CD8-positive, alpha-beta memory T cell (primary cell): ENCODE measurements at regions not wholly inside any gene's neighbourhood (a gene's known extent, or its start where the extent isn't known, plus 50 kb on each side); places are given as distances from the start of the nearest gene placed in this dataset.

ENCODE experiments used
- CTCF ChIA-PET: fragments of 350-600 bp; sonication (Branson Sonifier 250); formaldehyde crosslinking; loops from one replicate; lab custom pipeline; 2021; ENCODE audit warnings: antibody characterized with exemption; lab: Charles Lee
- POLR2A ChIA-PET: fragments of 350-600 bp; sonication (Branson Sonifier 250); formaldehyde crosslinking; loops from one replicate; lab custom pipeline; 2021; ENCODE audit warnings: antibody characterized with exemption; lab: Charles Lee
- DNase-seq, 5 donors: peaks; one replicate each; pipeline versions ENCODE4 v3.0.0 to v3.0.0-alpha.2; 2020 to 2022; ENCODE audit warnings: mixed read lengths in 1 of 5
- H3K27ac ChIP-seq: one replicate; pipeline ENCODE4 v1.7.0; 2013; ENCODE audit warnings: low read depth, mild to moderate bottlenecking, low read length, moderate library complexity
- H3K27me3 ChIP-seq: 2 replicates; pipeline ENCODE4 v1.7.0; 2013; ENCODE audit warnings: low read length, mild to moderate bottlenecking; ENCODE audit not compliant: insufficient read depth, poor library complexity, severe bottlenecking
- H3K36me3 ChIP-seq: 2 replicates; pipeline ENCODE4 v1.7.0; 2013; ENCODE audit warnings: mild to moderate bottlenecking, low read length, moderate library complexity; ENCODE audit not compliant: insufficient read depth
- H3K4me1 ChIP-seq: 2 replicates; pipeline ENCODE4 v1.7.0; 2013; ENCODE audit warnings: mild to moderate bottlenecking, low read length, moderate library complexity; ENCODE audit not compliant: insufficient read depth
- H3K4me3 ChIP-seq: 2 replicates; pipeline ENCODE4 v1.7.0; 2013; ENCODE audit warnings: mild to moderate bottlenecking, low read length
- H3K9me3 ChIP-seq: 2 replicates; pipeline ENCODE4 v1.7.0; 2013; ENCODE audit warnings: mild to moderate bottlenecking, low read length
- H3K27ac Mint-ChIP-seq, 8 donors: one replicate each; pipeline ENCODE4 v1.8.0; 2020 to 2021; ENCODE audit warnings: mixed read lengths in 8 of 8, mild to moderate bottlenecking in 6 of 8, inconsistent platforms in 3 of 8, moderate library complexity in 3 of 8
- H3K27me3 Mint-ChIP-seq, 2 donors: one replicate each; pipeline ENCODE4 v1.8.0; 2020 to 2021; ENCODE audit warnings: mixed read lengths in 2 of 2, mild to moderate bottlenecking in 1 of 2, moderate library complexity in 1 of 2
- H3K36me3 Mint-ChIP-seq, 3 donors: one replicate each; pipeline ENCODE4 v1.8.0; 2020 to 2021; ENCODE audit warnings: mixed read lengths in 3 of 3, inconsistent platforms in 1 of 3, mild to moderate bottlenecking in 1 of 3
- H3K4me1 Mint-ChIP-seq, 3 donors: one replicate each; pipeline ENCODE4 v1.8.0; 2020 to 2021; ENCODE audit warnings: mixed read lengths in 3 of 3, inconsistent platforms in 1 of 3, mild to moderate bottlenecking in 1 of 3
- H3K4me3 Mint-ChIP-seq, 7 donors: one replicate each; pipeline ENCODE4 v1.8.0; 2020 to 2021; ENCODE audit warnings: mixed read lengths in 7 of 7, mild to moderate bottlenecking in 6 of 7, moderate library complexity in 4 of 7, inconsistent platforms in 2 of 7
- H3K9me3 Mint-ChIP-seq, 5 donors: one replicate each; pipeline ENCODE4 v1.8.0; 2020 to 2022; ENCODE audit warnings: mixed read lengths in 5 of 5, mild to moderate bottlenecking in 3 of 5, moderate library complexity in 2 of 5, inconsistent platforms in 1 of 5

GRCh38 chr5:125826214-125826613 is 597.0 kb upstream of the GRAMD2B start:
- Histone ChIP-seq H3K9me3 (no peaks in the 10 kb centered on the region), H3K36me3 (no peaks in the 10 kb centered on the region), H3K4me3 (no peak overlapping the region), H3K4me1 (no peaks in the 10 kb centered on the region), H3K27me3 (no peaks in the 10 kb centered on the region), H3K27ac (no peak overlapping the region)
- Mint-ChIP-seq H3K9me3 (peaks cover 0 to 18% (median 15%) of the 10 kb centered on the region in 5 donors), H3K4me1 (no peaks in the 10 kb centered on the region), H3K36me3 (no peaks in the 10 kb centered on the region), H3K27me3 (no peaks in the 10 kb centered on the region), H3K27ac (no peak overlapping the region), H3K4me3 (no peak overlapping the region)
- no peak for DNase-seq
- ChIA-PET CTCF (no interaction called here), POLR2A (no interaction called here)

GRCh38 chr5:125829349-125829748 is 593.9 kb upstream of the GRAMD2B start:
- CTCF ChIA-PET, result no interaction called here
- Mint-ChIP-seq H3K36me3 (no peaks in the 10 kb centered on the region), H3K4me1 (no peaks in the 10 kb centered on the region), H3K9me3 (peaks cover 2 to 15% (median 13%) of the 10 kb centered on the region in 5 donors), H3K27ac (no peak overlapping the region), H3K4me3 (no peak overlapping the region), H3K27me3 (no peaks in the 10 kb centered on the region)
- no peaks in the 10 kb centered on the region for H3K36me3 ChIP-seq
- no peak for DNase-seq
- POLR2A ChIA-PET, result no interaction called here
- H3K9me3 ChIP-seq, result no peaks in the 10 kb centered on the region
- no peaks in the 10 kb centered on the region for H3K27me3 ChIP-seq
- H3K4me3 ChIP-seq, result no peak overlapping the region
- no peaks in the 10 kb centered on the region for H3K4me1 ChIP-seq
- H3K27ac ChIP-seq, result no peak overlapping the region

GRCh38 chr5:125833398-125833797 is 589.8 kb upstream of the GRAMD2B start:
- Histone ChIP-seq H3K27me3 (no peaks in the 10 kb centered on the region), H3K27ac (no peak overlapping the region), H3K4me3 (no peak overlapping the region), H3K4me1 (no peaks in the 10 kb centered on the region), H3K9me3 (no peaks in the 10 kb centered on the region), H3K36me3 (no peaks in the 10 kb centered on the region)
- Mint-ChIP-seq H3K36me3 (no peaks in the 10 kb centered on the region), H3K4me3 (no peak overlapping the region), H3K27ac (no peak overlapping the region), H3K9me3 (peaks cover 2 to 28% (median 11%) of the 10 kb centered on the region in 5 donors), H3K4me1 (no peaks in the 10 kb centered on the region), H3K27me3 (no peaks in the 10 kb centered on the region)
- ChIA-PET POLR2A (no interaction called here), CTCF (no interaction called here)
- no peak for DNase-seq

GRCh38 chr5:125834438-125835115 is 588.6 kb upstream of the GRAMD2B start:
- H3K9me3 ChIP-seq, result no peaks in the 10 kb centered on the region
- H3K36me3 Mint-ChIP-seq, result no peaks in the 10 kb centered on the region
- CTCF ChIA-PET, result no interaction called here
- H3K4me3 ChIP-seq, result no peak overlapping the region
- POLR2A ChIA-PET, result no interaction called here
- no peaks in the 10 kb centered on the region for H3K27me3 Mint-ChIP-seq
- no peaks in the 10 kb centered on the region for H3K36me3 ChIP-seq
- H3K4me1 ChIP-seq, result no peaks in the 10 kb centered on the region
- no peaks in the 10 kb centered on the region for H3K4me1 Mint-ChIP-seq
- no peak overlapping the region for H3K27ac ChIP-seq
- peaks cover 2 to 36% (median 11%) of the 10 kb centered on the region in 5 donors for H3K9me3 Mint-ChIP-seq
- H3K4me3 Mint-ChIP-seq, result no peak overlapping the region
- no peak for DNase-seq
- no peaks in the 10 kb centered on the region for H3K27me3 ChIP-seq
- H3K27ac Mint-ChIP-seq, result no peak overlapping the region

- DNase-seq, result no peak
- no peak overlapping the region for H3K27ac ChIP-seq
- ChIA-PET POLR2A (no interaction called here), CTCF (no interaction called here)
- peaks cover 4 to 30% (median 13%) of the 10 kb centered on the region in 5 donors for H3K9me3 Mint-ChIP-seq
- peaks cover 0 to under 1% of the 10 kb centered on the region in 2 donors for H3K27me3 Mint-ChIP-seq
- no peaks in the 10 kb centered on the region for H3K9me3 ChIP-seq
- no peaks in the 10 kb centered on the region for H3K4me1 Mint-ChIP-seq
- H3K36me3 ChIP-seq, result no peaks in the 10 kb centered on the region
- no peaks in the 10 kb centered on the region for H3K27me3 ChIP-seq
- H3K4me3 ChIP-seq, result no peak overlapping the region
- peaks cover 0 to 1% (median 0%) of the 10 kb centered on the region in 3 donors for H3K36me3 Mint-ChIP-seq
- no peak overlapping the region for H3K27ac Mint-ChIP-seq
- H3K4me3 Mint-ChIP-seq, result no peak overlapping the region
- H3K4me1 ChIP-seq, result no peaks in the 10 kb centered on the region
Observed at GRCh38 chr5:125835293-125836172, 587.7 kb upstream of the GRAMD2B start.

GRCh38 chr5:125836256-125836655 is 587.0 kb upstream of the GRAMD2B start:
- Mint-ChIP-seq H3K36me3 (peaks cover 0 to 1% (median 0%) of the 10 kb centered on the region in 3 donors), H3K27me3 (peaks cover 0 to 2% of the 10 kb centered on the region in 2 donors), H3K27ac (no peak overlapping the region), H3K4me3 (no peak overlapping the region), H3K4me1 (no peaks in the 10 kb centered on the region), H3K9me3 (peaks cover 4 to 29% (median 14%) of the 10 kb centered on the region in 5 donors)
- no peaks in the 10 kb centered on the region for H3K4me1 ChIP-seq
- H3K27ac ChIP-seq, result no peak overlapping the region
- DNase-seq, result no peak
- POLR2A ChIA-PET, result no interaction called here
- no peak overlapping the region for H3K4me3 ChIP-seq
- H3K27me3 ChIP-seq, result no peaks in the 10 kb centered on the region
- no peaks in the 10 kb centered on the region for H3K36me3 ChIP-seq
- no peaks in the 10 kb centered on the region for H3K9me3 ChIP-seq
- CTCF ChIA-PET, result no interaction called here

- H3K9me3 ChIP-seq, result no peaks in the 10 kb centered on the region
- ChIA-PET POLR2A (no interaction called here), CTCF (no interaction called here)
- Mint-ChIP-seq H3K36me3 (peaks cover 0 to 1% (median 0%) of the 10 kb centered on the region in 3 donors), H3K9me3 (peaks cover 5 to 29% (median 17%) of the 10 kb centered on the region in 5 donors), H3K27me3 (peaks cover 0 to 2% of the 10 kb centered on the region in 2 donors), H3K4me1 (no peaks in the 10 kb centered on the region), H3K27ac (no peak overlapping the region), H3K4me3 (no peak overlapping the region)
- H3K4me3 ChIP-seq, result no peak overlapping the region
- H3K4me1 ChIP-seq, result no peaks in the 10 kb centered on the region
- DNase-seq, result no peak
- no peak overlapping the region for H3K27ac ChIP-seq
- no peaks in the 10 kb centered on the region for H3K36me3 ChIP-seq
- no peaks in the 10 kb centered on the region for H3K27me3 ChIP-seq
Observed at GRCh38 chr5:125837866-125838265, 585.3 kb upstream of the GRAMD2B start.

GRCh38 chr5:125847561-125847960 is 575.6 kb upstream of the GRAMD2B start:
- H3K27ac Mint-ChIP-seq, result no peak overlapping the region

More at GRCh38 chr5:125847561-125847960, 575.6 kb upstream of the GRAMD2B start:
- Histone ChIP-seq H3K27me3 (no peaks in the 10 kb centered on the region), H3K4me3 (no peak overlapping the region), H3K4me1 (no peaks in the 10 kb centered on the region), H3K9me3 (no peaks in the 10 kb centered on the region), H3K36me3 (no peaks in the 10 kb centered on the region), H3K27ac (no peak overlapping the region)
- Mint-ChIP-seq H3K4me3 (no peak overlapping the region), H3K4me1 (no peaks in the 10 kb centered on the region), H3K9me3 (peaks cover 2 to 22% (median 10%) of the 10 kb centered on the region in 5 donors), H3K27me3 (no peaks in the 10 kb centered on the region), H3K36me3 (no peaks in the 10 kb centered on the region)
- ChIA-PET POLR2A (no interaction called here), CTCF (no interaction called here)
- DNase-seq, result no peak
